Neural cell (in vitro differentiated cells): ENCODE measurements at regions not wholly inside any gene's neighbourhood (a gene's known extent, or its start where the extent isn't known, plus 50 kb on each side); places are given as distances from the start of the nearest gene placed in this dataset.

Source experiments
- EP300 ChIP-seq: fragments of 450-650 bp; conservative IDR thresholded peaks from 2 replicates; pipeline ENCODE4 v1.6.1; 2014; ENCODE audit warnings: antibody characterized with exemption, mild to moderate bottlenecking, moderate library complexity; ENCODE audit not compliant: poor library complexity, severe bottlenecking
- EZH2 ChIP-seq: fragments of 200-600, 300-800 bp; shearing (Covaris generic), sonication (generic); IDR thresholded peaks from 2 replicates; pipeline ENCODE4 v1.6.1; 2014; ENCODE audit warnings: antibody characterized with exemption, low read length, borderline replicate concordance, mild to moderate bottlenecking; ENCODE audit not compliant: insufficient read depth, poor library complexity, severe bottlenecking
- MXI1 ChIP-seq: fragments of 450-650 bp; conservative IDR thresholded peaks from 2 replicates; pipeline ENCODE4 v1.6.1; 2014; ENCODE audit warnings: antibody characterized with exemption, mild to moderate bottlenecking; ENCODE audit not compliant: poor library complexity, severe bottlenecking
- POLR2AphosphoS5 ChIP-seq: IDR thresholded peaks from 2 replicates; pipeline ENCODE4 v1.6.1; 2012
- RAD21 ChIP-seq: fragments of 450-650 bp; conservative IDR thresholded peaks from 2 replicates; pipeline ENCODE4 v1.6.1; 2014; ENCODE audit warnings: antibody characterized with exemption, mild to moderate bottlenecking, moderate library complexity
- SMC3 ChIP-seq: fragments of 450-650 bp; conservative IDR thresholded peaks from 2 replicates; pipeline ENCODE4 v1.6.1; 2014; ENCODE audit warnings: antibody characterized with exemption, mild to moderate bottlenecking, moderate library complexity; ENCODE audit not compliant: poor library complexity
- TAF1 ChIP-seq: IDR thresholded peaks from 2 replicates; pipeline ENCODE4 v1.6.1; 2012; ENCODE audit warnings: low read depth
- TF ChIP-seq, protein P1 (sequence below): fragments of 450-650 bp; IDR thresholded peaks from 2 replicates; pipeline ENCODE4 v1.5.1; 2014; ENCODE audit warnings: antibody characterized with exemption, mild to moderate bottlenecking, moderate library complexity; ENCODE audit not compliant: poor library complexity, severe bottlenecking

DNA sequence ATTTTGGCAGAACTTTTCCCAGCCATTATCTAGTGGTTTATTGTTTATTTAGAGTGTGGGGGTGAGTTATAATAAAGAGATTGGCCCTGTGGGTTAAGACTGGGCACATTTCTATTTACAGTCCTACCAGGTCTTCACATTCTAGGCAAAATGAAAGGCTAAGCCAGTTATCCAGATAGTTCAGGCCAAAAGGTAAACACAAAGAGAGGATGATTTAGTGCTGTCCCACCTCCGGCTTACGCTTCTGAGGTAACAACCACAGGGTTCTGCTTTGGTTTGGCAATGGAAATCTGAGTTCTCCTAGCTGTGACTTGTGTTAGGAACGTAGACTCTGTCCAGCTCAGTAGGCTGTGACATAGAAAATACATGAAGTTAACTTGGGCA, 50.3 kb upstream of the PTPRK start:
- TF ChIP-seq POLR2AphosphoS5 (no peak), TAF1 (no peak), EZH2 (no peak), MXI1 (no peak), SMC3 (no peak), EP300 (no peak), RAD21 (no peak)
- TF ChIP-seq, protein P1, sequence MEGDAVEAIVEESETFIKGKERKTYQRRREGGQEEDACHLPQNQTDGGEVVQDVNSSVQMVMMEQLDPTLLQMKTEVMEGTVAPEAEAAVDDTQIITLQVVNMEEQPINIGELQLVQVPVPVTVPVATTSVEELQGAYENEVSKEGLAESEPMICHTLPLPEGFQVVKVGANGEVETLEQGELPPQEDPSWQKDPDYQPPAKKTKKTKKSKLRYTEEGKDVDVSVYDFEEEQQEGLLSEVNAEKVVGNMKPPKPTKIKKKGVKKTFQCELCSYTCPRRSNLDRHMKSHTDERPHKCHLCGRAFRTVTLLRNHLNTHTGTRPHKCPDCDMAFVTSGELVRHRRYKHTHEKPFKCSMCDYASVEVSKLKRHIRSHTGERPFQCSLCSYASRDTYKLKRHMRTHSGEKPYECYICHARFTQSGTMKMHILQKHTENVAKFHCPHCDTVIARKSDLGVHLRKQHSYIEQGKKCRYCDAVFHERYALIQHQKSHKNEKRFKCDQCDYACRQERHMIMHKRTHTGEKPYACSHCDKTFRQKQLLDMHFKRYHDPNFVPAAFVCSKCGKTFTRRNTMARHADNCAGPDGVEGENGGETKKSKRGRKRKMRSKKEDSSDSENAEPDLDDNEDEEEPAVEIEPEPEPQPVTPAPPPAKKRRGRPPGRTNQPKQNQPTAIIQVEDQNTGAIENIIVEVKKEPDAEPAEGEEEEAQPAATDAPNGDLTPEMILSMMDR = no peak
